IMR-90 (cell line): ENCODE measurements at regions not wholly inside any gene's neighbourhood (a gene's known extent, or its start where the extent isn't known, plus 50 kb on each side); places are given as distances from the start of the nearest gene placed in this dataset.
A peak's percentile ranks its signal among the peaks of the same experiment; 100 is the strongest.

Experiments
- ATAC-seq: fragments of 200-7000 bp; cut with Tn5 transposase; 2 replicates; pipeline ENCODE4 v1.9.1; 2020; ENCODE audit warnings: low read depth, mild to moderate bottlenecking, moderate library complexity
- BruUV-seq: library from RNA; stranded (reverse); fragments of 400-500 nt; replicated peaks from 2 replicates; lab custom pipeline; 2021; lab: Mats Ljungman, UMichigan
- CTCF ChIA-PET: fragments of 300-600 bp; formaldehyde crosslinking; extraction: SDS; loops from one replicate; lab custom pipeline; 2021; ENCODE audit warnings: antibody characterized with exemption; lab: Yijun Ruan, JAX
- POLR2A ChIA-PET: fragments of 300-600 bp; sonication (Branson Sonifier 250); formaldehyde crosslinking; loops from one replicate; lab custom pipeline; 2022; ENCODE audit warnings: antibody characterized with exemption; ENCODE audit not compliant: unreplicated experiment; lab: Charles Lee
- DNase-seq: peaks from one replicate; pipeline ENCODE4 v3.0.0; 2013
- H2AFZ ChIP-seq: replicated peaks from 2 replicates; pipeline ENCODE3; 2013; ENCODE audit warnings: low read length, mild to moderate bottlenecking; ENCODE audit not compliant: poor library complexity
- H2AK5ac ChIP-seq: 2 replicates; pipeline ENCODE4 v1.6.1; 2013; ENCODE audit warnings: low read depth, low read length, inconsistent platforms
- H2AK9ac ChIP-seq: replicated peaks from 2 replicates; pipeline ENCODE3; 2013; ENCODE audit warnings: mild to moderate bottlenecking, low read depth, low read length, moderate library complexity; ENCODE audit not compliant: poor library complexity
- H2BK120ac ChIP-seq: 2 replicates; pipeline ENCODE4 v1.6.1; 2013; ENCODE audit warnings: low read depth, low read length, inconsistent platforms
- H2BK15ac ChIP-seq: 3 replicates; pipeline ENCODE4 v1.6.1; 2013; ENCODE audit warnings: low read depth, low read length, inconsistent platforms
- H2BK20ac ChIP-seq: 2 replicates; pipeline ENCODE4 v1.6.1; 2013; ENCODE audit warnings: low read depth, mild to moderate bottlenecking, inconsistent platforms, low read length, moderate library complexity
- H2BK5ac ChIP-seq: 2 replicates; pipeline ENCODE4 v1.6.1; 2013; ENCODE audit warnings: mild to moderate bottlenecking, low read depth, low read length, inconsistent platforms; ENCODE audit not compliant: poor library complexity, severe bottlenecking
- H3K14ac ChIP-seq: replicated peaks from 2 replicates; pipeline ENCODE4 v1.6.1; 2013; ENCODE audit warnings: low read depth, low read length, inconsistent platforms
- H3K18ac ChIP-seq: 2 replicates; pipeline ENCODE4 v1.6.1; 2013; ENCODE audit warnings: low read depth, low read length, control low read depth
- H3K23ac ChIP-seq: 2 replicates; pipeline ENCODE4 v1.6.1; 2013; ENCODE audit warnings: low read depth, low read length, inconsistent platforms
- H3K27ac ChIP-seq: 2 replicates; pipeline ENCODE4 v1.5.1; 2013; ENCODE audit warnings: mild to moderate bottlenecking, control low read depth, low read length; ENCODE audit not compliant: insufficient read depth
- H3K27me3 ChIP-seq: 2 replicates; pipeline ENCODE4 v1.6.1; 2013; ENCODE audit warnings: low read length; ENCODE audit not compliant: control insufficient read depth, insufficient read depth
- H3K36me3 ChIP-seq: 2 replicates; pipeline ENCODE4 v1.6.1; 2013; ENCODE audit warnings: low read length, mixed read lengths; ENCODE audit not compliant: control insufficient read depth, insufficient read depth
- H3K4ac ChIP-seq: 2 replicates; pipeline ENCODE4 v1.6.1; 2013; ENCODE audit warnings: low read depth, low read length, inconsistent platforms
- H3K4me1 ChIP-seq: 2 replicates; pipeline ENCODE4 v1.6.1; 2013; ENCODE audit warnings: low read length, mixed read lengths; ENCODE audit not compliant: control insufficient read depth, insufficient read depth
- H3K4me2 ChIP-seq: 2 replicates; pipeline ENCODE4 v1.6.1; 2013; ENCODE audit warnings: low read depth, mild to moderate bottlenecking, control low read depth, low read length, moderate library complexity
- H3K4me3 ChIP-seq: 2 replicates; pipeline ENCODE4 v1.5.1; 2013; ENCODE audit warnings: low read depth, mild to moderate bottlenecking, control low read depth, low read length, moderate library complexity; ENCODE audit not compliant: insufficient read depth
- H3K56ac ChIP-seq: 2 replicates; pipeline ENCODE4 v1.6.1; 2013; ENCODE audit warnings: low read length, inconsistent platforms; ENCODE audit not compliant: insufficient read depth; ENCODE audit errors: extremely low read depth
- H3K79me1 ChIP-seq, 2 experiments: 2 replicates each; pipeline ENCODE4 v1.6.1; 2013; ENCODE audit warnings: low read length in 2 of 2, inconsistent platforms in 1 of 2, low read depth in 1 of 2
- H3K9ac ChIP-seq: 2 replicates; pipeline ENCODE4 v1.6.1; 2013; ENCODE audit warnings: low read depth, low read length, control low read depth
- H3K9me1 ChIP-seq: 2 replicates; pipeline ENCODE4 v1.6.1; 2013; ENCODE audit warnings: low read length, inconsistent platforms; ENCODE audit not compliant: insufficient read depth
- H3K9me3 ChIP-seq: 2 replicates; pipeline ENCODE4 v1.6.1; 2013; ENCODE audit warnings: low read length; ENCODE audit not compliant: control insufficient read depth, insufficient read depth
- H4K20me1 ChIP-seq: 2 replicates; pipeline ENCODE4 v1.6.1; 2013; ENCODE audit warnings: low read length, inconsistent platforms; ENCODE audit not compliant: insufficient read depth
- H4K5ac ChIP-seq: 2 replicates; pipeline ENCODE4 v1.6.1; 2013; ENCODE audit warnings: mild to moderate bottlenecking, low read depth, low read length, control low read depth
- H4K8ac ChIP-seq, 2 experiments: 2 replicates each; pipeline ENCODE4 v1.6.1; 2013; ENCODE audit warnings: low read depth in 2 of 2, low read length in 2 of 2, control low read depth in 1 of 2, inconsistent platforms in 1 of 2
- H4K91ac ChIP-seq: 2 replicates; pipeline ENCODE4 v1.6.1; 2013; ENCODE audit warnings: low read depth, low read length, inconsistent platforms; ENCODE audit not compliant: insufficient read depth
- BHLHE40 ChIP-seq: fragments of 150-350 bp; IDR thresholded peaks from 2 replicates; pipeline ENCODE4 v1.6.1; 2016; ENCODE audit warnings: mild to moderate bottlenecking, low read depth, low read length
- CEBPB ChIP-seq: IDR thresholded peaks from 2 replicates; pipeline ENCODE4 v1.6.1; 2012; ENCODE audit warnings: low read depth, low read length, improper control_type of control experiment
- MAZ ChIP-seq: IDR thresholded peaks from 2 replicates; pipeline ENCODE4 v1.6.1; 2012; ENCODE audit warnings: low read depth, mild to moderate bottlenecking, low read length, improper control_type of control experiment, moderate library complexity, borderline replicate concordance
- MXI1 ChIP-seq: IDR thresholded peaks from 2 replicates; pipeline ENCODE4 v1.6.1; 2012; ENCODE audit warnings: low read depth, mild to moderate bottlenecking, low read length, moderate library complexity, borderline replicate concordance
- POLR2A ChIP-seq: IDR thresholded peaks from 2 replicates; pipeline ENCODE4 v1.6.1; 2012; ENCODE audit warnings: mild to moderate bottlenecking, low read depth, low read length
- RCOR1 ChIP-seq: IDR thresholded peaks from 2 replicates; pipeline ENCODE4 v1.6.1; 2012; ENCODE audit warnings: mild to moderate bottlenecking, low read length, improper control_type of control experiment; ENCODE audit not compliant: insufficient replicate concordance
- RFX5 ChIP-seq: IDR thresholded peaks from 2 replicates; pipeline ENCODE4 v1.8.0; 2012; ENCODE audit warnings: low read depth, mild to moderate bottlenecking, low read length, moderate library complexity
- dilution Hi-C: fragments of 300-500 bp; cut with HindIII; formaldehyde crosslinking; loops from one replicate; pipeline ENCODE4 v1.14.3; 2018; ENCODE audit warnings: low sequenced_read_pairs; ENCODE audit not compliant: unreplicated experiment
- in situ Hi-C: fragments of 300-500 bp; cut with MboI; formaldehyde crosslinking; loops from 3 replicates; pipeline ENCODE4 v1.14.3; 2019; ENCODE audit warnings: low sequenced_read_pairs, inconsistent platforms, mixed read lengths
- intact Hi-C: fragments of 100-400 bp; cut with micrococcal nuclease; formaldehyde crosslinking; loops from 2 replicates; pipeline ENCODE4 v1.10.0; 2022
- TF ChIP-seq, protein P1 (sequence below): fragments of 150-350 bp; IDR thresholded peaks from 2 replicates; pipeline ENCODE4 v1.6.1; 2016; ENCODE audit warnings: low read depth, mild to moderate bottlenecking, low read length, moderate library complexity, borderline replicate concordance
- TF ChIP-seq, protein P2 (sequence below): fragments of 150-350 bp; IDR thresholded peaks from 2 replicates; pipeline ENCODE4 v1.6.1; 2017; ENCODE audit warnings: mild to moderate bottlenecking, antibody characterized with exemption, low read length, low read depth
- TF ChIP-seq, protein P3 (sequence below): conservative IDR thresholded peaks from 2 replicates; pipeline ENCODE4 v1.5.1; 2012; ENCODE audit warnings: mild to moderate bottlenecking, low read depth, low read length, improper control_type of control experiment

DNA sequence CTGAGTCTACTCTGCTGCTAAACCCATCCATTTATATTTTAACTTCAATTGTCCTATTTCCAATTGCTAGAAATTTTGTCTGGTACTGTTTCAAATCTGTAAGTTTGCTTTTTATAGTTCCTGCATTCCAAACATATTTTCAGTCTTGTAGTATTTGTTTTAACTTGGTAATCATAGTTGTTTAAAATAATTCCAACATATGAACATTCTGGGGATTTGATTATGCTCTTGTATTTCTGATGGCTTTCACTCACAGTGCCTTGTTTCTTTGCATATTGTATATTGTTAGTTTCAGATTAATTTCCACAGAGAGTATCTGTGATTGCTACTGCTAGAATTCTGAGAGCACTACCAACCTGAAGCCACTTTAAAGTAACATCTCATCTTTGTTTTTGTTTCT, 202.4 kb downstream of the ETAA1 start:
- Histone ChIP-seq H2AFZ (no peak overlapping the region), H3K9me1 (peaks cover 7% of the 10 kb centered on the region), H3K14ac (0 out of 2 replicates have a peak overlapping the region, but pooled peaks have one; percentile 10), H3K9ac (no peak overlapping the region), H3K18ac (peak overlapping the region; percentile 27; the same call in 1 of the 2 replicates), H3K36me3 (no peaks in the 10 kb centered on the region), H3K56ac (peak overlapping the region; percentile 32; the same call in 1 of the 2 replicates), H2AK5ac (no peak overlapping the region), H3K27me3 (no peaks in the 10 kb centered on the region), H4K5ac (peak overlapping the region; percentile 43; the same call in 1 of the 2 replicates), H2AK9ac (no peak overlapping the region), H3K4me2 (no peak overlapping the region), H3K23ac (no peak overlapping the region), H3K4ac (peak overlapping the region; percentile 82; the same call in 1 of the 2 replicates), H2BK120ac (peak overlapping the region; percentile 86), H3K27ac (no peak overlapping the region), H3K9me3 (peaks cover 2% of the 10 kb centered on the region; the same call in 1 of the 2 replicates), H4K8ac (peak overlapping the region; percentile 61 to 64; a peak in 3 of 4 replicates), H3K4me3 (no peak overlapping the region), H2BK5ac (peak overlapping the region; percentile 65), H3K79me1 (no peaks in the 10 kb centered on the region), H2BK15ac (peak overlapping the region; percentile 92; the same call in 1 of the 3 replicates), H4K20me1 (no peaks in the 10 kb centered on the region), H2BK20ac (peak overlapping the region; percentile 81), H4K91ac (no peak overlapping the region), H3K4me1 (peaks cover 7% of the 10 kb centered on the region; the same call in 1 of the 2 replicates)
- peak; percentile 60 for ATAC-seq
- DNase-seq, result peak; percentile 27
- no peak for TF ChIP-seq RFX5
- no peak for TF ChIP-seq BHLHE40
- TF ChIP-seq, protein P1, sequence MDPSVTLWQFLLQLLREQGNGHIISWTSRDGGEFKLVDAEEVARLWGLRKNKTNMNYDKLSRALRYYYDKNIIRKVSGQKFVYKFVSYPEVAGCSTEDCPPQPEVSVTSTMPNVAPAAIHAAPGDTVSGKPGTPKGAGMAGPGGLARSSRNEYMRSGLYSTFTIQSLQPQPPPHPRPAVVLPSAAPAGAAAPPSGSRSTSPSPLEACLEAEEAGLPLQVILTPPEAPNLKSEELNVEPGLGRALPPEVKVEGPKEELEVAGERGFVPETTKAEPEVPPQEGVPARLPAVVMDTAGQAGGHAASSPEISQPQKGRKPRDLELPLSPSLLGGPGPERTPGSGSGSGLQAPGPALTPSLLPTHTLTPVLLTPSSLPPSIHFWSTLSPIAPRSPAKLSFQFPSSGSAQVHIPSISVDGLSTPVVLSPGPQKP, result no peak
- TF ChIP-seq POLR2A, result no peak
- no peak for TF ChIP-seq MAZ
- TF ChIP-seq MXI1, result no peak
- TF ChIP-seq CEBPB, result no peak
- TF ChIP-seq, protein P2, sequence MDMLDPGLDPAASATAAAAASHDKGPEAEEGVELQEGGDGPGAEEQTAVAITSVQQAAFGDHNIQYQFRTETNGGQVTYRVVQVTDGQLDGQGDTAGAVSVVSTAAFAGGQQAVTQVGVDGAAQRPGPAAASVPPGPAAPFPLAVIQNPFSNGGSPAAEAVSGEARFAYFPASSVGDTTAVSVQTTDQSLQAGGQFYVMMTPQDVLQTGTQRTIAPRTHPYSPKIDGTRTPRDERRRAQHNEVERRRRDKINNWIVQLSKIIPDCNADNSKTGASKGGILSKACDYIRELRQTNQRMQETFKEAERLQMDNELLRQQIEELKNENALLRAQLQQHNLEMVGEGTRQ, result no peak
- TF ChIP-seq, protein P3, sequence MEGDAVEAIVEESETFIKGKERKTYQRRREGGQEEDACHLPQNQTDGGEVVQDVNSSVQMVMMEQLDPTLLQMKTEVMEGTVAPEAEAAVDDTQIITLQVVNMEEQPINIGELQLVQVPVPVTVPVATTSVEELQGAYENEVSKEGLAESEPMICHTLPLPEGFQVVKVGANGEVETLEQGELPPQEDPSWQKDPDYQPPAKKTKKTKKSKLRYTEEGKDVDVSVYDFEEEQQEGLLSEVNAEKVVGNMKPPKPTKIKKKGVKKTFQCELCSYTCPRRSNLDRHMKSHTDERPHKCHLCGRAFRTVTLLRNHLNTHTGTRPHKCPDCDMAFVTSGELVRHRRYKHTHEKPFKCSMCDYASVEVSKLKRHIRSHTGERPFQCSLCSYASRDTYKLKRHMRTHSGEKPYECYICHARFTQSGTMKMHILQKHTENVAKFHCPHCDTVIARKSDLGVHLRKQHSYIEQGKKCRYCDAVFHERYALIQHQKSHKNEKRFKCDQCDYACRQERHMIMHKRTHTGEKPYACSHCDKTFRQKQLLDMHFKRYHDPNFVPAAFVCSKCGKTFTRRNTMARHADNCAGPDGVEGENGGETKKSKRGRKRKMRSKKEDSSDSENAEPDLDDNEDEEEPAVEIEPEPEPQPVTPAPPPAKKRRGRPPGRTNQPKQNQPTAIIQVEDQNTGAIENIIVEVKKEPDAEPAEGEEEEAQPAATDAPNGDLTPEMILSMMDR, result no peak
- TF ChIP-seq RCOR1, result no peak
- CTCF ChIA-PET, result interaction anchor here (0.5 to 1.1 kb wide), 2 partner anchors 11 to 109 kb away, joined by 3 read pairs; no protein-coding TSS in a partner anchor
- dilution Hi-C loops (no loop called here), in situ Hi-C loops (no loop called here), intact Hi-C loops (no loop called here)
- no TSS peak for BruUV-seq
- POLR2A ChIA-PET, result no interaction called here
